Body of pancreas (tissue), 4 donors: ENCODE measurements at regions not wholly inside any gene's neighbourhood (a gene's known extent, or its start where the extent isn't known, plus 50 kb on each side); places are given as distances from the start of the nearest gene placed in this dataset.

Source experiments
- CTCF ChIP-seq, 7 experiments: fragments of 450-650 bp in 4 of 7; fragments of 200-600 bp in 3 of 7; sonication (generic) in 3 of 7; IDR thresholded peaks; one replicate each; pipeline ENCODE4 v1.5.1; 2016 to 2019; ENCODE audit warnings: antibody characterized with exemption in 7 of 7
- POLR2A ChIP-seq, 3 donors: fragments of 450-650 bp; IDR thresholded peaks; one replicate each; pipeline ENCODE4 v1.6.1; 2016; ENCODE audit warnings: antibody characterized with exemption in 3 of 3, mild to moderate bottlenecking in 2 of 3

- TF ChIP-seq CTCF (IDR thresholded peaks at IDR 0.05) (no peak), POLR2A (IDR thresholded peaks at IDR 0.05) (no peak)
Observed at GRCh38 chr2:208718828-208719227, 312.2 kb downstream of the PTH2R start.
